Nephron (organoid): ENCODE measurements at regions not wholly inside any gene's neighbourhood (a gene's known extent, or its start where the extent isn't known, plus 50 kb on each side); places are given as distances from the start of the nearest gene placed in this dataset.
"Not testable (repeated sequence)": the region's sequence is repeated elsewhere in the genome, so short reads cannot be mapped to it uniquely, and the experiment has no call there.

Experiments used
- H3K27ac Mint-ChIP-seq, 3 experiments: 2 replicates each; pipeline ENCODE4 v1.8.0; 2020; ENCODE audit warnings: mixed read lengths in 3 of 3, mild to moderate bottlenecking in 2 of 3, moderate library complexity in 1 of 3
- H3K27me3 Mint-ChIP-seq: 2 replicates; pipeline ENCODE4 v1.8.0; 2021; ENCODE audit warnings: low read depth, mild to moderate bottlenecking, moderate library complexity, mixed read lengths
- H3K36me3 Mint-ChIP-seq: 2 replicates; pipeline ENCODE4 v1.8.0; 2020; ENCODE audit warnings: low read depth, mixed read lengths
- H3K4me1 Mint-ChIP-seq: 2 replicates; pipeline ENCODE4 v1.8.0; 2020; ENCODE audit warnings: mixed read lengths
- H3K4me3 Mint-ChIP-seq, 3 experiments: 2 replicates each; pipeline ENCODE4 v1.8.0; 2020; ENCODE audit warnings: mild to moderate bottlenecking in 3 of 3, mixed read lengths in 3 of 3, moderate library complexity in 2 of 3
- H3K9me3 Mint-ChIP-seq: 2 replicates; pipeline ENCODE4 v1.8.0; 2020; ENCODE audit warnings: mixed read lengths
- CTCF ChIP-seq, 3 experiments: fragments of 200-600 bp; sonication (generic); IDR thresholded peaks; one replicate each; pipeline ENCODE4 v1.5.0; 2021; ENCODE audit warnings: antibody characterized with exemption in 3 of 3; ENCODE audit not compliant: unreplicated experiment in 3 of 3

GRCh38 chr2:2466534-2466933 is 135.5 kb upstream of the MYT1L start:
- Mint-ChIP-seq H3K27ac (no peak overlapping the region), H3K36me3 (no peaks in the 10 kb centered on the region), H3K4me3 (no peak overlapping the region), H3K4me1 (no peaks in the 10 kb centered on the region), H3K9me3 (no peaks in the 10 kb centered on the region), H3K27me3 (peaks cover 23% of the 10 kb centered on the region)
- TF ChIP-seq CTCF (IDR thresholded peaks at IDR 0.05; ENCODE audit: unreplicated experiment in 3 of 3), result no peak

GRCh38 chr2:2464643-2465042 is 133.6 kb upstream of the MYT1L start:
- Mint-ChIP-seq H3K27ac (no peak overlapping the region), H3K9me3 (no peaks in the 10 kb centered on the region), H3K4me1 (no peaks in the 10 kb centered on the region), H3K27me3 (peaks cover 25% of the 10 kb centered on the region), H3K4me3 (no peak overlapping the region), H3K36me3 (no peaks in the 10 kb centered on the region)
- no peak for TF ChIP-seq CTCF (IDR thresholded peaks at IDR 0.05; ENCODE audit: unreplicated experiment in 3 of 3)

GRCh38 chr2:2464094-2464493 is 133.0 kb upstream of the MYT1L start:
- H3K9me3 Mint-ChIP-seq, result no peaks in the 10 kb centered on the region
- no peaks in the 10 kb centered on the region for H3K4me1 Mint-ChIP-seq
- H3K27ac Mint-ChIP-seq, result no peak overlapping the region
- peaks cover 22% of the 10 kb centered on the region for H3K27me3 Mint-ChIP-seq
- TF ChIP-seq CTCF (IDR thresholded peaks at IDR 0.05; ENCODE audit: unreplicated experiment in 3 of 3), result no peak
- no peak overlapping the region for H3K4me3 Mint-ChIP-seq
- no peaks in the 10 kb centered on the region for H3K36me3 Mint-ChIP-seq

GRCh38 chr2:2456721-2457120 is 125.6 kb upstream of the MYT1L start:
- H3K36me3 Mint-ChIP-seq, result no peaks in the 10 kb centered on the region
- H3K9me3 Mint-ChIP-seq, result no peaks in the 10 kb centered on the region
- TF ChIP-seq CTCF (IDR thresholded peaks at IDR 0.05; ENCODE audit: unreplicated experiment in 3 of 3), result no peak
- no peak overlapping the region for H3K4me3 Mint-ChIP-seq
- peaks cover 8% of the 10 kb centered on the region for H3K27me3 Mint-ChIP-seq
- H3K27ac Mint-ChIP-seq, result no peak overlapping the region
- no peaks in the 10 kb centered on the region for H3K4me1 Mint-ChIP-seq

GRCh38 chr2:2455151-2455550 is 124.1 kb upstream of the MYT1L start:
- H3K27ac Mint-ChIP-seq, result no peak overlapping the region
- H3K9me3 Mint-ChIP-seq, result peaks cover 3% of the 10 kb centered on the region
- no peaks in the 10 kb centered on the region for H3K4me1 Mint-ChIP-seq
- no peak overlapping the region for H3K4me3 Mint-ChIP-seq
- no peak for TF ChIP-seq CTCF (IDR thresholded peaks at IDR 0.05; ENCODE audit: unreplicated experiment in 3 of 3)
- peaks cover 5% of the 10 kb centered on the region for H3K27me3 Mint-ChIP-seq
- no peaks in the 10 kb centered on the region for H3K36me3 Mint-ChIP-seq

GRCh38 chr2:2452961-2453360 is 121.9 kb upstream of the MYT1L start:
- Mint-ChIP-seq H3K4me3 (no peak overlapping the region), H3K4me1 (no peaks in the 10 kb centered on the region), H3K27ac (no peak overlapping the region), H3K36me3 (no peaks in the 10 kb centered on the region), H3K27me3 (peaks cover under 1% of the 10 kb centered on the region), H3K9me3 (peaks cover 3% of the 10 kb centered on the region)
- TF ChIP-seq CTCF (IDR thresholded peaks at IDR 0.05; ENCODE audit: unreplicated experiment in 3 of 3), result no peak

GRCh38 chr2:2451275-2451674 is 120.2 kb upstream of the MYT1L start:
- H3K36me3 Mint-ChIP-seq, H3K4me3 Mint-ChIP-seq, H3K4me1 Mint-ChIP-seq, H3K9me3 Mint-ChIP-seq, H3K27ac Mint-ChIP-seq: not testable (repeated sequence)
- H3K27me3 Mint-ChIP-seq, result peaks cover 12% of the 10 kb centered on the region
